ENCODE measurements at regions not wholly inside any gene's neighbourhood (a gene's known extent, or its start where the extent isn't known, plus 50 kb on each side); places are given as distances from the start of the nearest gene placed in this dataset.

GRCh38 chr5:5711112-5711511 is 288.6 kb downstream of the ICE1 start:
- DNase-seq, result no peak

- DNase-seq, result no peak
Observed at GRCh38 chr5:5710471-5710870, 288.0 kb downstream of the ICE1 start.

- DNase-seq, result no peak
Observed at GRCh38 chr5:5708367-5708919, 286.0 kb downstream of the ICE1 start.

GRCh38 chr5:5705010-5705409 is 282.5 kb downstream of the ICE1 start:
- DNase-seq, result no peak

GRCh38 chr5:5704352-5704751 is 281.9 kb downstream of the ICE1 start:
- DNase-seq, result no peak

DNA sequence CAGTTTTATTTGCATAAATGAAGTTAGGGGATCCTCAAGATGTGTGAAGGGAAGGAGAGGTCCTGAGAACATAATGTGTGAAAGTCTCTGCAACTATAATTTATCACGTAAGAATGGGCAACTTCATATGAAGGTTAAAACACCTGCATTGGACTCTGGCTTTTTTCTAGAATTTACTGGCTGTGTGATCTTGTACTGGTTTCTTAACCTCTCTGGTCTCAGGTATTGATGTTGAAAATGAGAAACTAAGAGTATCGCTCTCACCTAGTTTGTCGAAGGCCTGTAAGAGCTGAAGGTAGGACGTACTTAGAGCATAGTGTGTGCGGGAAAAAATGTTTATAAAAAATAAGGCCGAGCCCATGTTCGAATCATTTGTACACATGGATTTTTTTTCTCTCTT is 280.5 kb downstream of the ICE1 start:
- DNase-seq, result no peak

- no peak for DNase-seq
Observed at GRCh38 chr5:5700549-5700948, 278.1 kb downstream of the ICE1 start.

- DNase-seq, result no peak
Observed at GRCh38 chr5:5699062-5699461, 276.6 kb downstream of the ICE1 start.

DNA sequence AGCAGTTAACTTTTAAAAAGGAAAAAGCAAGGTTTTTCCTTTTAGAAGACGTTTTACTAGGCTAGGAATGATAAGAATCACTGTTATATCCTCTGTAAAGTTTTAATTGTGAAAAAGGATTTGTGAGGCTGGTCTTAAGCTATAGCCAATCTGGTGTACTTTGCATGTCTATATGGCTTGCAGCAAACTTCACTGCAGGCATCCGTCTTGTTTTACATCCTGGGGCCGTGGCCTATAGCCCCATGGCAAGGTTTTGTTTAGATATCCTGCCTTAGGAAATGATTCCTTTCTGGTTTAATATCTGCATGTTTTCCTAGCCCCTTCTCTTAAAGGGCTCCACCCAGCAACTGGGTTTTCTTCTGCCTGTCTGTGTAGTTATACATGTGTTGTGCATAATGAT is 272.8 kb downstream of the ICE1 start:
- no peak for DNase-seq

- DNase-seq, result no peak
Observed at GRCh38 chr5:5688925-5689310, 266.4 kb downstream of the ICE1 start.

GRCh38 chr5:5688194-5688924 is 265.9 kb downstream of the ICE1 start:
- DNase-seq, result no peak

DNA sequence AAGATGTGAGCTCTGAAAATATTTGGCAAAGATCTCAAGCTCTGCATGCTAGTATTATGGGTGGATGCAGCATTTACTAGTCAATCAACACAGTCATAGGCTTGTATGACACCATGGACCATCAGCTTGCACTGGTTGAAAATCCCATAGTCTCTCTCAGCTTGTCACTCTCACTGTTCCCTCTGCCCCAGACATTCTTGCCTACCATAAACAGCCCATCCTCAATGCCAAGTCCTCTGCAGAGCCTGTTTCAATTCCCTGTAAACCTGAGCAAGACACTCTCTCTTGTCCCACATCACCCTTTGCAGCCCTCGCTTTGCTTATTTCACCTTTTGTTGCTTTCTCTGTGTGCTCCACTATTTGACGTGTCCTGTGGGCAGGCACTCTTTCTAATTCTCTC is 264.6 kb downstream of the ICE1 start:
- no peak for DNase-seq

DNA sequence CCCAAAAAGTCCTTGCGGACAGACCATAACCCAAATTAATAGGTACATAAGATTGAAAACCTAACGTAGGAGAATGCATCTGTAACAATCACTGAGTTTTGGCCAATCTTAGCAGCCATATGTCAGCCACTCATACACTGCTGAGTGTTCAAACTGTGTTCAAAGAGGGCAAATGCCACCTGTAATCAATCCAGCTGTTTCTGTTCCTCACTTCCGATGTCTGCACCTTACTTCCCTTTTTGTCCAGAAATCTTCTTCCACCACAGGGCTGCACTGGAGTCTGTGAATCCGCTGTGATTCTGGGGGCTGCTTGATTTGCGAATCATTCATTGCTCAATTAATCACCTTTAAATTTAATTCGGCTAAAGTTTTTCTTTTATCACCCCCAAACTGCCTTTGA is 263.9 kb downstream of the ICE1 start:
- no peak for DNase-seq

GRCh38 chr5:5685737-5686136 is 263.3 kb downstream of the ICE1 start:
- DNase-seq, result no peak

DNA sequence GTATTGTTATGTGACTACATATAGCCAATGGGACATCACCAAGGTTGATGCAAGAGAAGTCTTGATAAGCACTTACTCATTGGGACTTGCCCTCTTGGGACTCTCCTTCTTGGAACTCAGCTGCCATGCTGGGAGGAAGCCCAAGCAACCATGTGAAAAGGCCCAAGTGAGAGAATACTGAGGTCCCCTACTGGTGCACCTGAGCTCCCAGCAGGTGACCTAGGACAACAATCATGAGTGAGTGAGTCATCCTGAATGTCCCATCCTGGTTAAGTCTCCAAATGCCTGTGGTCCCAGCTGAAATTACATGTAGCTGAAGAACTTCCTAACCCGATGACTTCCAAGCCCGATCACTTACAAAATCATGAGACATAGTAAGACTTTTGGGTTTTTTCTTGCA is 260.7 kb downstream of the ICE1 start:
- DNase-seq, result no peak

GRCh38 chr5:5678909-5679308 is 256.4 kb downstream of the ICE1 start:
- no peak for DNase-seq

GRCh38 chr5:5677738-5678137 is 255.3 kb downstream of the ICE1 start:
- no peak for DNase-seq

GRCh38 chr5:5676218-5676617 is 253.7 kb downstream of the ICE1 start:
- DNase-seq, result no peak

GRCh38 chr5:5675511-5675910 is 253.0 kb downstream of the ICE1 start:
- DNase-seq, result no peak

- no peak for DNase-seq
Observed at GRCh38 chr5:5671823-5672222, 249.3 kb downstream of the ICE1 start.

- no peak for DNase-seq
Observed at GRCh38 chr5:5667136-5667554, 244.7 kb downstream of the ICE1 start.

DNA sequence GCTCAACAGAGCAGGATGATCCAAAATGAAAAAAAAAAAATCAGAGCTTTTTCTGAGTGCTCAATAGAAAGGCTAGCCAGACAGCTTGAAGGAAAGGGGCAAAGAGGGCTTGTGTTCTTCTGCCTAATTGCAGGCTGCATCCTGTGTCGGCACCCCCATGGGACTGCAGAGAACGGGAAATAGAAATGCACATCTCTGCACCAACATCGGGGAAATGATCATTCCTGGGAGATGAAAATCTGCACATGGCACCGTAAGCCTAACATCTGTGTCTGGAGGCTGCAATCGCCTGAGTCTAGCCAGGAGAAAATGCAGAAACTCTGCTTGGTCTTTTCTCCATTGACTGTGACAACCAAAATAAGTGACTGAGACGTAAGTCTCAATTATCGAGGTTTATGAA is 243.9 kb downstream of the ICE1 start:
- no peak for DNase-seq

- DNase-seq, result no peak
Observed at GRCh38 chr5:5666076-5666365, 243.5 kb downstream of the ICE1 start.

- DNase-seq, result no peak
Observed at GRCh38 chr5:5665225-5666075, 243.0 kb downstream of the ICE1 start.
